ENCODE measurements at regions not wholly inside any gene's neighbourhood (a gene's known extent, or its start where the extent isn't known, plus 50 kb on each side); places are given as distances from the start of the nearest gene placed in this dataset.

GRCh38 chr5:143459433-143459832 lies 55.9 kb upstream of the NR3C1 start:
- no peak for TF ChIP-seq CTCF (IDR thresholded peaks at IDR 0.05)
- no peak for TF ChIP-seq EZH2 (IDR thresholded peaks at IDR 0.05)
